Upper lobe of left lung (tissue), 6 donors: ENCODE measurements at regions not wholly inside any gene's neighbourhood (a gene's known extent, or its start where the extent isn't known, plus 50 kb on each side); places are given as distances from the start of the nearest gene placed in this dataset.

Source experiments
- ATAC-seq, 2 donors: fragments of 200-7000 bp; cut with Tn5 transposase; one replicate each; pipeline ENCODE4 v1.9.1; 2022; ENCODE audit warnings: mild to moderate bottlenecking in 2 of 2, moderate library complexity in 2 of 2; ENCODE audit not compliant: low FRiP score in 2 of 2
- DNase-seq, 2 donors: peaks; one replicate each; pipeline ENCODE4 v3.0.0-alpha.2; 2019 to 2020
- H3K27ac ChIP-seq, 4 donors: fragments of 200-600 bp; sonication (generic); one replicate each; pipeline ENCODE4 v1.5.1; 2016 to 2019
- H3K27me3 ChIP-seq, 4 donors: fragments of 200-600 bp; sonication (generic); one replicate each; pipeline ENCODE4 v1.5.1; 2017 to 2019
- H3K36me3 ChIP-seq, 4 donors: fragments of 200-600 bp; sonication (generic); one replicate each; pipeline ENCODE4 v1.5.1; 2016 to 2019
- H3K4me1 ChIP-seq, 4 donors: fragments of 200-600 bp; sonication (generic); one replicate each; pipeline ENCODE4 v1.5.1; 2018 to 2019
- H3K4me3 ChIP-seq, 4 donors: fragments of 200-600 bp; sonication (generic); one replicate each; pipeline ENCODE4 v1.5.1; 2017 to 2019; ENCODE audit warnings: mild to moderate bottlenecking in 2 of 4, moderate library complexity in 1 of 4
- H3K9me3 ChIP-seq, 4 donors: fragments of 200-600 bp; sonication (generic); one replicate each; pipeline ENCODE4 v1.5.1; 2018 to 2019
- EP300 ChIP-seq, 4 donors: sonication (generic); formaldehyde crosslinking; IDR thresholded peaks; one replicate each; pipeline ENCODE4 v1.5.1; 2017; ENCODE audit warnings: antibody characterized with exemption in 4 of 4, control low read depth in 2 of 4
- POLR2A ChIP-seq, 4 donors: fragments of 450-650 bp; IDR thresholded peaks; one replicate each; pipeline ENCODE4 v1.5.1; 2016 to 2017; ENCODE audit warnings: antibody characterized with exemption in 4 of 4, mild to moderate bottlenecking in 2 of 4
- POLR2AphosphoS5 ChIP-seq, 2 donors: sonication (generic); formaldehyde crosslinking; IDR thresholded peaks; one replicate each; pipeline ENCODE4 v1.5.1; 2017; ENCODE audit warnings: antibody characterized with exemption in 2 of 2
- WGBS, 2 donors: methylation state at CpG; one replicate each; pipeline ENCODE4 v1.1.5; 2017 to 2018; 5-methylcytosine and 5-hydroxymethylcytosine counted together
- TF ChIP-seq, protein P1 (sequence below), 6 experiments: fragments of 450-650 bp in 4 of 6; fragments of 200-600 bp in 2 of 6; sonication (generic) in 2 of 6; IDR thresholded peaks; one replicate each; pipeline ENCODE4 v1.5.1; 2016 to 2019; ENCODE audit warnings: antibody characterized with exemption in 6 of 6
- donor health status: DM: no; HTN: no; CAD: no; lungs with moderate emphysema.
- donor health status: DM: no; HTN: yes; CAD: no; lungs with severe emphysema.

DNA sequence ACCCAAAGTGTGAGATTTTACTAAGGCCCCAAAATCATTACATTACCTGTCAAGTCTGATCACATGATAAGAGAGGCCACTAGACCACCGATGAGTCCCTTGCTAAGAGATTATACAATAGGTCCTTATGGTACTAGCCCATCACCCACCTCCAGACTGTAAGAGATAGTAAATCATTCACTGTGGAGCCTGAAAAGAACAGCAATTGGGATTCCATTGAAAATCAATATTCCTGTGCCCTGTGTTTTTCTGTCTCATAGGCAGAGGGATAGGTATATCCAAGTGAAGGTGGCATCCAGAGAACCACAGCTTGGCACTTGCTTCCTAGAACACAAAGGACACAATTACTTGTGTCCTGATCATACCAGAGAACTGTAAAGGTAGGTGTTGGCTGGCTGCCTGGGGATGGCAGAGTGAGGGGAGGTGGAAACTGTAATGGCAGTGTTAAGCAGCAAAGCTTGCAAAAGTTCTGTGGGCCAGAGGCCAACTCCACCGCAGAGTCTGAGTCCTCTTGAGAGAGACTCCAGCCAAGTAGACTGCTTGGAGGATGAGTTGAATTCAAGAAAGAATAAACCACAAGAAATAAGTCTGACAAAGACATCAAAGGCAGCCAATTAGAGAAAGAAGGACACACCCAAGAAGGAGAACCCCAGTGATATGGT, 102.0 kb upstream of the PIEZO2 start:
- 38 to 52% methylated on average over 2 of the region's 2 CpGs for WGBS, 2 donors
- no peak overlapping the region for H3K4me3 ChIP-seq
- H3K27ac ChIP-seq = no peak overlapping the region
- no peaks in the 10 kb centered on the region for H3K9me3 ChIP-seq
- no peaks in the 10 kb centered on the region for H3K27me3 ChIP-seq
- peak in 1 of 2 donors; percentile 71 for ATAC-seq
- DNase-seq = no peak
- TF ChIP-seq POLR2A (IDR thresholded peaks at IDR 0.05) = no peak
- no peak for TF ChIP-seq EP300 (IDR thresholded peaks at IDR 0.05)
- TF ChIP-seq, protein P1, sequence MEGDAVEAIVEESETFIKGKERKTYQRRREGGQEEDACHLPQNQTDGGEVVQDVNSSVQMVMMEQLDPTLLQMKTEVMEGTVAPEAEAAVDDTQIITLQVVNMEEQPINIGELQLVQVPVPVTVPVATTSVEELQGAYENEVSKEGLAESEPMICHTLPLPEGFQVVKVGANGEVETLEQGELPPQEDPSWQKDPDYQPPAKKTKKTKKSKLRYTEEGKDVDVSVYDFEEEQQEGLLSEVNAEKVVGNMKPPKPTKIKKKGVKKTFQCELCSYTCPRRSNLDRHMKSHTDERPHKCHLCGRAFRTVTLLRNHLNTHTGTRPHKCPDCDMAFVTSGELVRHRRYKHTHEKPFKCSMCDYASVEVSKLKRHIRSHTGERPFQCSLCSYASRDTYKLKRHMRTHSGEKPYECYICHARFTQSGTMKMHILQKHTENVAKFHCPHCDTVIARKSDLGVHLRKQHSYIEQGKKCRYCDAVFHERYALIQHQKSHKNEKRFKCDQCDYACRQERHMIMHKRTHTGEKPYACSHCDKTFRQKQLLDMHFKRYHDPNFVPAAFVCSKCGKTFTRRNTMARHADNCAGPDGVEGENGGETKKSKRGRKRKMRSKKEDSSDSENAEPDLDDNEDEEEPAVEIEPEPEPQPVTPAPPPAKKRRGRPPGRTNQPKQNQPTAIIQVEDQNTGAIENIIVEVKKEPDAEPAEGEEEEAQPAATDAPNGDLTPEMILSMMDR (IDR thresholded peaks at IDR 0.05) = no peak
- TF ChIP-seq POLR2AphosphoS5 (IDR thresholded peaks at IDR 0.05) = no peak
- H3K36me3 ChIP-seq = no peaks in the 10 kb centered on the region
- H3K4me1 ChIP-seq = peaks cover 0 to 6% (median 0%) of the 10 kb centered on the region in 4 donors

DNA sequence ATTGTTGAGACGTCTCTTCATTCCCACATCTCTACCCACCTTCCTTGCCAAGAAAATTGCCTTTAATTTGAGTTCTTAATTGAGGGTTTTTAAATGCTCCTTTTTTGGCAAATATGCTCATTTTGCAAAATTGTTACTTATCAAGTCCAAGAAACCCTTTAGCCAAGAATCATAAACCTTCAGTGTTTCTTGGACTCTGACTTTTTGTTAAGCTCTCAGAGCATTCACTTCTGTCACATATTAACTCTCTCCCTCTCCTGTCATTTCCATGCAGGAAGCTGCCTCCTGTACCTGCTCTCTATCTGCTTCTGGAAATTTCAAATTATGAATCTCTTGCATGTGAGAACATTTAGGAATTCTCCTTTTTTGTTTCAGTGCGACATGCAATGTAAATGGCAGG, 100.0 kb upstream of the PIEZO2 start:
- DNase-seq (no peak), ATAC-seq (no peak)
- TF ChIP-seq EP300 (IDR thresholded peaks at IDR 0.05) = no peak
- TF ChIP-seq POLR2A (IDR thresholded peaks at IDR 0.05) = no peak
- no peaks in the 10 kb centered on the region for H3K36me3 ChIP-seq
- WGBS, 2 donors = 84 to 85% methylated on average over 2 of the region's 2 CpGs
- H3K27me3 ChIP-seq = no peaks in the 10 kb centered on the region
- no peak overlapping the region for H3K4me3 ChIP-seq
- H3K9me3 ChIP-seq = no peaks in the 10 kb centered on the region
- H3K27ac ChIP-seq = no peak overlapping the region
- H3K4me1 ChIP-seq = peaks cover 0 to 6% (median 0%) of the 10 kb centered on the region in 4 donors

DNA sequence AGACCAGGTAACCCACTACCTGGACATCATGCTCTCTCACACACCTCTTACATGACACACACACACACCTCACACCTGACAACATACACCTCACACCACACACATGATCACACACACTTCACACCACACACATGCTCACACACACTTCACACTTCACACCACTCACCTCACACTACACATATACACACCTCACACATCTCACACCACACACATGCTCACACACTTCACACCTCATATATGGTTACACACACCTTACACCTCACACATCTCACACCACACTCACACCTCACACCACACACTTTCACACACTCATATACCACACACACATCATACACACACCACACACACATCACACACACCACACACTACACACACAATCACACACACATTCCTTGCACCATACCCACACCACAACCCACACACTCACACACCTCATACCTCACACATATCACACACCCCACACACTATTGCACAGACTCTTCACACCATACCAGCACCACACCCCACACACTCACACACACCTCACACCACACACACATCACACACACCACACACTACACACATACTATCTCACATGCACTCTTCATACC, 98.1 kb upstream of the PIEZO2 start:
- H3K4me3 ChIP-seq = no peak overlapping the region
- peaks cover 0 to 6% (median 0%) of the 10 kb centered on the region in 4 donors for H3K4me1 ChIP-seq
- DNase-seq = no peak
- H3K9me3 ChIP-seq = no peaks in the 10 kb centered on the region
- H3K27ac ChIP-seq = no peak overlapping the region
- no peak for ATAC-seq
- H3K36me3 ChIP-seq = no peaks in the 10 kb centered on the region
- TF ChIP-seq, protein P1 (IDR thresholded peaks at IDR 0.05) = no peak
- TF ChIP-seq EP300 (IDR thresholded peaks at IDR 0.05) = no peak
- no peak for TF ChIP-seq POLR2AphosphoS5 (IDR thresholded peaks at IDR 0.05)
- no peak for TF ChIP-seq POLR2A (IDR thresholded peaks at IDR 0.05)
- H3K27me3 ChIP-seq = no peaks in the 10 kb centered on the region

DNA sequence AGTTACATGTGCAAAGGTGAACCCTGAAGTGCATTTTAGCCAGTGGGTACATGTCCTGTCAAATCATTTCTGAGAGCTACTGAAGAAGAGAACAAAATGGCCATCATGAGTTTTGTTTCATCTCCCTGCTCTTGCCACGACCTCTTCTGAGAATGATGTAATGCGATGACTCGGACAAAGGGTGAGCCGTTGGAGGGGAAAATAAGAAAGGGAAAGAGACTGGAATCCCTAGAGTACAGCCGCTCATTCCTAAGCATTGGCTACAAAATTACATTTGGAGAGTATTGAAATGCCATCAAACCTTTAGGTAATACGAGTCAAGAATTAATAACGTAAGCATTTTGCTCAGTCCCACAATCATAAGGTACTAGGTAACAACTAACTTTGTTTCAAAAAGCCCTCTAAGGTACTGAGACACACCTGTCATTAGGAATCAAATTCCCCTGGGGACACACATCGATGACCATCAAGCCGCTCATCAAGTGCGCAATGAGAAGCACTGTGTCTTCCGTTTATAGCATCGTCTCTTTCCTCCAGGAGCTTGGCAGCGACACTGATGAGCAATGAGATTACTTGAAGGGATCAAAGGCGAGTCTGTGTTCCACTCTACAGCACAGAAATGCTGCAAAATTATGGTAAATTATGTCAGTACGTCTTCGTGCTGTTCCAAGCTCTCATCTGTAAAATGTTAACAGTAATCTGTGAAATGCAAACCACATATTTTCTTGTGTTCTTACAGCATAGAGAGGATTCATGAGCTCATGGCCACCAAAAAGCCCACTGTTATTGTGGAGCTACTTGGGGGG, 97.3 kb upstream of the PIEZO2 start:
- Histone ChIP-seq H3K36me3 (no peaks in the 10 kb centered on the region), H3K9me3 (no peaks in the 10 kb centered on the region), H3K4me3 (no peak overlapping the region), H3K27me3 (no peaks in the 10 kb centered on the region), H3K4me1 (peaks cover 0 to 2% (median 0%) of the 10 kb centered on the region in 4 donors), H3K27ac (no peak overlapping the region)
- no peak for DNase-seq
- no peak for TF ChIP-seq POLR2A (IDR thresholded peaks at IDR 0.05)
- TF ChIP-seq POLR2AphosphoS5 (IDR thresholded peaks at IDR 0.05) = no peak
- TF ChIP-seq, protein P1 (IDR thresholded peaks at IDR 0.05) = no peak
- TF ChIP-seq EP300 (IDR thresholded peaks at IDR 0.05) = no peak
- ATAC-seq = peak in 1 of 2 donors; percentile 82
- WGBS, 2 donors = 87 to 88% methylated on average over 16 of the region's 16 CpGs

DNA sequence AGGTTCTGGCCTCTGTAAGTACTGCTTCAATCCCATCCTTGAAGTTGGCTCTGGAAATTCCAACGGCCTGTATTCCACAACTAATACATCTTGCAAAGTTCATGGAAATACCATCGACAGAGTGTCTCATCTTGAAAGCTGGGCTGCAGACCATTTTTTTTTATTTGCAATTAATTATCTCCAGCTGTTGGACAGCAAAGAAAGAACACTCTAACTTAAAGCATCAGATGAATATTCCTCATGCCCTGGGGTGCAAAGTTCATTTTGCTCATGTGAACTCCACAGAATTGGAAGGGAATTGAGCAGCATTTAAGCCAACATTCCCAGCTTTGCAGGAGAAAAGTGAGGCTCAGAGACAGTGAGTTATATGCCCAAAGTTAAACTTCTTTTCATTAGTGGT, 96.5 kb upstream of the PIEZO2 start:
- Histone ChIP-seq H3K36me3 (no peaks in the 10 kb centered on the region), H3K9me3 (no peaks in the 10 kb centered on the region), H3K27ac (no peak overlapping the region), H3K4me1 (no peaks in the 10 kb centered on the region), H3K27me3 (no peaks in the 10 kb centered on the region), H3K4me3 (no peak overlapping the region)
- DNase-seq (no peak), ATAC-seq (peak in 1 of 2 donors; percentile 31)
- TF ChIP-seq POLR2A (IDR thresholded peaks at IDR 0.05) (no peak), POLR2AphosphoS5 (IDR thresholded peaks at IDR 0.05) (no peak), EP300 (IDR thresholded peaks at IDR 0.05) (no peak)
- TF ChIP-seq, protein P1 (IDR thresholded peaks at IDR 0.05) = no peak
- 74 to 84% methylated on average over 2 of the region's 2 CpGs for WGBS, 2 donors
